ENCODE measurements at regions not wholly inside any gene's neighbourhood (a gene's known extent, or its start where the extent isn't known, plus 50 kb on each side); places are given as distances from the start of the nearest gene placed in this dataset.
A peak's percentile ranks its signal among the peaks of the same experiment; 100 is the strongest.
"Not testable (repeated sequence)": the region's sequence is repeated elsewhere in the genome, so short reads cannot be mapped to it uniquely, and the experiment has no call there.

GRCh38 chr11:97703851-97704250 is 1314.0 kb downstream of the JRKL start:
- no peak for DNase-seq
- in situ Hi-C loops (cut with HindIII; ENCODE audit: low pct_ligation_motif_present, low sequenced_read_pairs): no loop called here
- Histone ChIP-seq H3K36me3 (replicated peaks) (no peaks in the 10 kb centered on the region), H3K27me3 (replicated peaks) (no peaks in the 10 kb centered on the region), H3K27ac (no peak overlapping the region), H3K4me3 (ENCODE audit: low read depth, low read length) (no peak overlapping the region)
- TF ChIP-seq CTCF (IDR thresholded peaks at IDR 0.05; ENCODE audit: low read depth, low read length, missing control alignments): no peak

- H3K4me3 ChIP-seq (ENCODE audit: low read depth, low read length); DNase-seq; H3K27me3 ChIP-seq (replicated peaks); H3K36me3 ChIP-seq (replicated peaks); in situ Hi-C loops (cut with HindIII; ENCODE audit: low pct_ligation_motif_present, low sequenced_read_pairs); H3K27ac ChIP-seq: not testable (repeated sequence)
Measured at GRCh38 chr11:97705441-97705840, 1315.3 kb upstream of the CNTN5 start.

- no peak for DNase-seq
- Histone ChIP-seq H3K27me3 (replicated peaks) (no peaks in the 10 kb centered on the region), H3K36me3 (replicated peaks) (no peaks in the 10 kb centered on the region), H3K4me3 (ENCODE audit: low read depth, low read length) (no peak overlapping the region), H3K27ac (no peak overlapping the region)
- in situ Hi-C loops (cut with HindIII; ENCODE audit: low pct_ligation_motif_present, low sequenced_read_pairs): no loop called here
- no peak for TF ChIP-seq CTCF (IDR thresholded peaks at IDR 0.05; ENCODE audit: low read depth, low read length, missing control alignments)
Measured at GRCh38 chr11:97717922-97718321, 1302.8 kb upstream of the CNTN5 start.

GRCh38 chr11:97722065-97722464 is 1298.7 kb upstream of the CNTN5 start:
- in situ Hi-C loops (cut with HindIII; ENCODE audit: low pct_ligation_motif_present, low sequenced_read_pairs): no loop called here
- no peak overlapping the region for H3K4me3 ChIP-seq (ENCODE audit: low read depth, low read length)
- DNase-seq: peak; percentile 98

GRCh38 chr11:97722721-97723120 is 1298.0 kb upstream of the CNTN5 start:
- Histone ChIP-seq H3K36me3 (replicated peaks) (no peaks in the 10 kb centered on the region), H3K27ac (peak overlapping the region; percentile 54), H3K4me3 (ENCODE audit: low read depth, low read length) (no peak overlapping the region), H3K27me3 (replicated peaks) (no peaks in the 10 kb centered on the region)
- in situ Hi-C loops (cut with HindIII; ENCODE audit: low pct_ligation_motif_present, low sequenced_read_pairs): no loop called here
- DNase-seq: no peak
- TF ChIP-seq CTCF (IDR thresholded peaks at IDR 0.05; ENCODE audit: low read depth, low read length, missing control alignments): no peak

More at GRCh38 chr11:97722065-97722464, 1298.7 kb upstream of the CNTN5 start:
- no peaks in the 10 kb centered on the region for H3K27me3 ChIP-seq (replicated peaks)
- TF ChIP-seq CTCF (IDR thresholded peaks at IDR 0.05; ENCODE audit: low read depth, low read length, missing control alignments): no peak
- H3K36me3 ChIP-seq (replicated peaks): no peaks in the 10 kb centered on the region
- H3K27ac ChIP-seq: peak overlapping the region; percentile 54

- no peak for TF ChIP-seq CTCF (IDR thresholded peaks at IDR 0.05; ENCODE audit: low read depth, low read length, missing control alignments)
- H3K27ac ChIP-seq: no peak overlapping the region
- H3K36me3 ChIP-seq (replicated peaks): no peaks in the 10 kb centered on the region
- in situ Hi-C loops (cut with HindIII; ENCODE audit: low pct_ligation_motif_present, low sequenced_read_pairs): no loop called here
- no peak for DNase-seq
- no peaks in the 10 kb centered on the region for H3K27me3 ChIP-seq (replicated peaks)
- H3K4me3 ChIP-seq (ENCODE audit: low read depth, low read length): no peak overlapping the region
Measured at GRCh38 chr11:97729546-97730272, 1291.0 kb upstream of the CNTN5 start.

Measured in brain microvascular endothelial cell (primary cell).